A673 (cell line): ENCODE measurements at regions not wholly inside any gene's neighbourhood (a gene's known extent, or its start where the extent isn't known, plus 50 kb on each side); places are given as distances from the start of the nearest gene placed in this dataset.
"Not testable (repeated sequence)": the region's sequence is repeated elsewhere in the genome, so short reads cannot be mapped to it uniquely, and the experiment has no call there.

Source experiments
- BruUV-seq: library from RNA; stranded (reverse); fragments of 400-500 nt; replicated peaks from 2 replicates; lab custom pipeline; 2021; lab: Mats Ljungman, UMichigan
- CTCF ChIA-PET: fragments of 300-600 bp; sonication (Branson Sonifier 250); formaldehyde crosslinking; loops from one replicate; lab custom pipeline; 2022; ENCODE audit warnings: antibody characterized with exemption; lab: Charles Lee
- POLR2A ChIA-PET: fragments of 300-600 bp; sonication (Branson Sonifier 250); formaldehyde crosslinking; loops from one replicate; lab custom pipeline; 2022; ENCODE audit warnings: antibody characterized with exemption; ENCODE audit not compliant: low non-redundant PET; lab: Charles Lee
- DNase-seq: peaks from one replicate; pipeline ENCODE4 v3.0.0-alpha.2; 2015; ENCODE audit warnings: low spot score
- H3K27ac ChIP-seq: fragments of 200-600 bp; sonication (generic); 2 replicates; pipeline ENCODE4 v1.5.1; 2016; ENCODE audit warnings: mixed run types, low read depth, mild to moderate bottlenecking, mixed read lengths, antibody characterized with exemption, low read length; ENCODE audit not compliant: poor library complexity, severe bottlenecking
- H3K27me3 ChIP-seq: fragments of 200-600 bp; sonication (generic); replicated peaks from 2 replicates; pipeline ENCODE4 v1.6.1; 2017; ENCODE audit warnings: mixed run types, low read depth, mild to moderate bottlenecking, mixed read lengths, antibody characterized with exemption, low read length; ENCODE audit not compliant: insufficient read depth, poor library complexity
- H3K36me3 ChIP-seq: fragments of 200-600 bp; sonication (generic); 2 replicates; pipeline ENCODE4 v1.6.1; 2016; ENCODE audit warnings: mixed run types, mild to moderate bottlenecking, mixed read lengths, antibody characterized with exemption, low read length; ENCODE audit not compliant: insufficient read depth, poor library complexity, severe bottlenecking
- H3K4me1 ChIP-seq: fragments of 200-600 bp; sonication (generic); 2 replicates; pipeline ENCODE4 v1.6.1; 2017; ENCODE audit warnings: mixed run types, mild to moderate bottlenecking, mixed read lengths, antibody characterized with exemption, low read length; ENCODE audit not compliant: insufficient read depth, poor library complexity, severe bottlenecking
- H3K4me3 ChIP-seq: fragments of 200-600 bp; sonication (generic); 2 replicates; pipeline ENCODE4 v1.5.1; 2016; ENCODE audit warnings: low read depth, mixed run types, mild to moderate bottlenecking, mixed read lengths, low read length; ENCODE audit not compliant: poor library complexity, severe bottlenecking
- H3K9me3 ChIP-seq: fragments of 200-600 bp; sonication (generic); 2 replicates; pipeline ENCODE4 v1.6.1; 2016; ENCODE audit warnings: mixed run types, low read depth, mild to moderate bottlenecking, mixed read lengths, antibody characterized with exemption, low read length; ENCODE audit not compliant: poor library complexity, severe bottlenecking
- CTCF ChIP-seq: fragments of 300-800, 200-600 bp; sonication (generic); conservative IDR thresholded peaks from 2 replicates; pipeline ENCODE4 v1.5.1; 2017; ENCODE audit warnings: low read depth, mild to moderate bottlenecking, antibody characterized with exemption, low read length, moderate library complexity, mixed read lengths
- EZH2 ChIP-seq: fragments of 200-600 bp; sonication (generic); IDR thresholded peaks from 2 replicates; pipeline ENCODE4 v1.6.1; 2017; ENCODE audit warnings: borderline replicate concordance, low read depth, mild to moderate bottlenecking, mixed read lengths, antibody characterized with exemption, low read length; ENCODE audit not compliant: poor library complexity, severe bottlenecking
- intact Hi-C: fragments of 100-400 bp; cut with micrococcal nuclease; formaldehyde crosslinking; loops from one replicate; pipeline ENCODE4 v1.10.0; 2022; ENCODE audit not compliant: unreplicated experiment

GRCh38 chrX:93404121-93404520 lies 269.3 kb downstream of the NAP1L3 start:
- intact Hi-C loops: no loop called here
- CTCF ChIA-PET: no interaction called here
- H3K27ac ChIP-seq: no peak overlapping the region
- POLR2A ChIA-PET: no interaction called here
- TF ChIP-seq EZH2: no peak
- no peak for TF ChIP-seq CTCF
- H3K27me3 ChIP-seq: no peaks in the 10 kb centered on the region
- DNase-seq: no peak
- no peaks in the 10 kb centered on the region for H3K9me3 ChIP-seq
- H3K36me3 ChIP-seq: no peaks in the 10 kb centered on the region
- H3K4me1 ChIP-seq: no peaks in the 10 kb centered on the region
- H3K4me3 ChIP-seq: no peak overlapping the region
- BruUV-seq: no TSS peak

DNA sequence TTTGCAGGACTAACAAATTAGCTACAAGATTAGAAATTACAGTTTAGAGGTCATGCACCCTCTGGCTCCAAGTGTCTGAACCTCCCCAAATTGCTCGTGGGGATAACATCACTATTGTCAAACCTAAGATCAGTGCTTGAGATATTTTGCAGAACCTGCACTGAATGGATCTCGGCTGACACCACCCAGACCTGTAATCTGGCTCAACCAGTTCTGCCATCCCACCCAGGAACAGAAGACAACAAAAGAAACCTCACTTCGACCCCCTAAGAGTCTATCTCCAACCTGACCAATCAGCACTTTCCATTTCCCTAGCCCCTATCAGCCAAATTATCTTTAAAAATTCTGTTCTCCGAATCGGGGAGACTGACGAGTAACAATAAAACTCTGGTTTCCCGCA lies 318.7 kb downstream of the NAP1L3 start:
- Histone ChIP-seq H3K9me3 (no peaks in the 10 kb centered on the region), H3K27me3 (no peaks in the 10 kb centered on the region), H3K27ac (no peak overlapping the region), H3K4me1 (no peaks in the 10 kb centered on the region), H3K4me3 (no peak overlapping the region), H3K36me3 (no peaks in the 10 kb centered on the region)
- ChIA-PET POLR2A (no interaction called here), CTCF (no interaction called here)
- intact Hi-C loops: no loop called here
- no peak for DNase-seq
- no peak for TF ChIP-seq CTCF
- no peak for TF ChIP-seq EZH2
- no TSS peak for BruUV-seq

DNA sequence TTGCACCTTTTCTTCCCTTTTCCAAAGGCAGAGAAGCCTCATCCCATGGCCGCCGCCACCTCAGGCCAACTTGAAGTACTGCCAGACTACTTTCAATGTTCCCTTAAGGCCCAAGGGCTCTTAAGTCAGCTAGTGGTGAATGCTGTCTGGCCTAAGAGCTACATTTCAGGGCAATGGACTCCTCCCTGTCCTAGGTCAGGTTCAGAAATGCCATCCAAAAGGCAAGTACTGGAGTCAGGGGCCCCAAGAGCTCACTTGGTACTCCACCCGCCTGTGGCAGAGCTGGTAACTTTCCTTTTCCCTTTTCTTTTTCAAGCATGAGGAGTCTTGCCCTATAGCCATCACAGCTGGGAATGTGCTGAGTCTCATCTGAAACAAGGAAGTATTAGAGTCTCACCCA lies 327.1 kb downstream of the NAP1L3 start:
- H3K4me1 ChIP-seq: no peaks in the 10 kb centered on the region
- BruUV-seq: no TSS peak
- H3K27me3 ChIP-seq: no peaks in the 10 kb centered on the region
- ChIA-PET CTCF (interaction anchor here (0.6 kb wide), 1 partner anchor 1629 kb away, joined by 3 read pairs; no protein-coding TSS in a partner anchor), POLR2A (no interaction called here)
- no peak for TF ChIP-seq EZH2
- TF ChIP-seq CTCF: no peak
- no peaks in the 10 kb centered on the region for H3K36me3 ChIP-seq
- no peak overlapping the region for H3K27ac ChIP-seq
- no peaks in the 10 kb centered on the region for H3K9me3 ChIP-seq
- no peak overlapping the region for H3K4me3 ChIP-seq
- DNase-seq: no peak
- intact Hi-C loops: no loop called here

- intact Hi-C loops, H3K9me3 ChIP-seq, H3K36me3 ChIP-seq, H3K4me3 ChIP-seq, DNase-seq, H3K4me1 ChIP-seq, H3K27me3 ChIP-seq, BruUV-seq, H3K27ac ChIP-seq, CTCF ChIA-PET, POLR2A ChIA-PET: not testable (repeated sequence)
Measured at GRCh38 chrX:93344287-93344686, 329.1 kb downstream of the NAP1L3 start.
